ENCODE measurements at regions not wholly inside any gene's neighbourhood (a gene's known extent, or its start where the extent isn't known, plus 50 kb on each side); places are given as distances from the start of the nearest gene placed in this dataset.

- TF ChIP-seq CTCF (IDR thresholded peaks at IDR 0.05): no peak
These were observed 53.7 kb upstream of the SMAD1 start for GRCh38 chr4:145427991-145428390.

GRCh38 chr4:145427221-145427620 is 54.4 kb upstream of the SMAD1 start:
- no peak for TF ChIP-seq CTCF (IDR thresholded peaks at IDR 0.05)

- no peak for TF ChIP-seq CTCF (IDR thresholded peaks at IDR 0.05)
These were observed 58.5 kb upstream of the SMAD1 start for GRCh38 chr4:145423017-145423708.

- no peak for TF ChIP-seq CTCF (IDR thresholded peaks at IDR 0.05)
These were observed 60.9 kb upstream of the SMAD1 start for GRCh38 chr4:145420595-145421214.

- no peak for TF ChIP-seq CTCF (IDR thresholded peaks at IDR 0.05)
These were observed 62.9 kb upstream of the SMAD1 start for GRCh38 chr4:145418739-145419138.

GRCh38 chr4:145417348-145418130 is 64.1 kb upstream of the SMAD1 start:
- no peak for TF ChIP-seq CTCF (IDR thresholded peaks at IDR 0.05)

- TF ChIP-seq CTCF (IDR thresholded peaks at IDR 0.05): no peak
These were observed 66.8 kb upstream of the SMAD1 start for GRCh38 chr4:145414841-145415240.

Measured in LNCAP (cell line).